Femur (tissue), 1 donor: ENCODE measurements at regions not wholly inside any gene's neighbourhood (a gene's known extent, or its start where the extent isn't known, plus 50 kb on each side); places are given as distances from the start of the nearest gene placed in this dataset.
"Not testable (repeated sequence)": the region's sequence is repeated elsewhere in the genome, so short reads cannot be mapped to it uniquely, and the experiment has no call there.

Experiments
- DNase-seq: peaks from one replicate; pipeline ENCODE4 v3.0.0-alpha.2; 2017

- no peak for DNase-seq
Measured at GRCh38 chr21:28333578-28334075, 659.0 kb downstream of the LTN1 start.

- DNase-seq, result no peak
Measured at GRCh38 chr21:28332796-28333195, 659.9 kb downstream of the LTN1 start.

- DNase-seq, result no peak
Measured at GRCh38 chr21:28325618-28326017, 667.1 kb downstream of the LTN1 start.

- DNase-seq, result no peak
Measured at GRCh38 chr21:28324690-28325089, 668.0 kb downstream of the LTN1 start.

GRCh38 chr21:28317177-28317950, 675.3 kb downstream of the LTN1 start:
- DNase-seq, result no peak

GRCh38 chr21:28311411-28312190, 681.1 kb downstream of the LTN1 start:
- DNase-seq, result no peak

GRCh38 chr21:28310711-28311110, 682.0 kb downstream of the LTN1 start:
- DNase-seq, result no peak

- no peak for DNase-seq
Measured at GRCh38 chr21:28310171-28310685, 682.4 kb downstream of the LTN1 start.

- no peak for DNase-seq
Measured at GRCh38 chr21:28309596-28309995, 683.1 kb downstream of the LTN1 start.

- no peak for DNase-seq
Measured at GRCh38 chr21:28308516-28308915, 684.2 kb downstream of the LTN1 start.

- no peak for DNase-seq
Measured at GRCh38 chr21:28299946-28300345, 692.7 kb downstream of the LTN1 start.

- no peak for DNase-seq
Measured at GRCh38 chr21:28298251-28298672, 694.4 kb downstream of the LTN1 start.

- no peak for DNase-seq
Measured at GRCh38 chr21:28294051-28294450, 698.6 kb downstream of the LTN1 start.

GRCh38 chr21:28283641-28284490, 708.8 kb downstream of the LTN1 start:
- DNase-seq, result peak; percentile 28

GRCh38 chr21:28282833-28283232, 709.8 kb downstream of the LTN1 start:
- DNase-seq, result no peak

GRCh38 chr21:28281357-28281756, 711.3 kb downstream of the LTN1 start:
- DNase-seq, result not testable (repeated sequence)

- DNase-seq, result no peak
Measured at GRCh38 chr21:28280611-28281010, 712.1 kb downstream of the LTN1 start.

GRCh38 chr21:28277324-28277723, 715.4 kb downstream of the LTN1 start:
- no peak for DNase-seq

GRCh38 chr21:28272272-28272992, 720.2 kb downstream of the LTN1 start:
- no peak for DNase-seq

- DNase-seq, result no peak
Measured at GRCh38 chr21:28269173-28269572, 723.5 kb downstream of the LTN1 start.

- DNase-seq, result no peak
Measured at GRCh38 chr21:28268685-28269084, 724.0 kb downstream of the LTN1 start.

- DNase-seq, result no peak
Measured at GRCh38 chr21:28267449-28267848, 725.2 kb downstream of the LTN1 start.
